ENCODE measurements at regions not wholly inside any gene's neighbourhood (a gene's known extent, or its start where the extent isn't known, plus 50 kb on each side); places are given as distances from the start of the nearest gene placed in this dataset.

- no peak for TF ChIP-seq POLR2A (IDR thresholded peaks at IDR 0.05)
- no peak for TF ChIP-seq CTCF (IDR thresholded peaks at IDR 0.05)
Measured at GRCh38 chr6:128763599-128764300, 119.2 kb upstream of the LAMA2 start.

Data from thyroid gland (tissue), 4 donors.